ENCODE measurements at regions not wholly inside any gene's neighbourhood (a gene's known extent, or its start where the extent isn't known, plus 50 kb on each side); places are given as distances from the start of the nearest gene placed in this dataset.

DNA sequence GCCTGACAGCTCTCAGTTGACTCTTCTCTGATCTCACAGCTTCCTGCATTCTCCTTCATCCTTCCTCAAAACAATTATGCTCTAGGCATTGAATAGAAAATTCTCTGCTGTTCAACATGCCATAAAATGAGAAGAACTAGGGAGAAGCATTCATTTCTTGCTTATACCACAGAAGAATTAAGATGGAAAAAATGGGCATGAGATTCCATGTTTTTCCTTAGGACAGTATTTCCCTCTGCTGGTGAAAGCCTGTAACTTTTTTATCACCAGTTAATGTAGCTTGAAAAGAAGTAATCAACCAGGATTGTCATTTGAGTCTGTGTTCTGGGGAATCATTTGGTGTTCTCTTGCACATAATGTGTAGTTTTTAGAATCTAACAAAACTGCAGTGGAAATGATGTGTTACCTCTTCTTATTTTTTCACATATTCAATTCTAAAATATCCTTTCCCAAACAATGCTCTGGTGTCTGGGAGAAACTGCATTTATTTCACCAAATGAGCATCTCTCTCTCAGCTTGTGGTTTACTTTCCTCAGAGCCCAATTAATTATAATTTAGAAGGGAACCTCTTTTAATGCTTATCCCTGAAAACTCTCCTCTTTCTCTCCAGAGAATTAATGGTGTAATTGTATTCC, 92.8 kb upstream of the DCBLD2 start (continued):
- TF ChIP-seq PATZ1 (CRISPR knock-in tag; IDR thresholded peaks at IDR 0.05; ENCODE audit: borderline replicate concordance): no peak
- TF ChIP-seq ZNF565 (CRISPR knock-in tag; conservative IDR thresholded peaks at IDR 0.05; ENCODE audit: low read depth): no peak
- TF ChIP-seq RARB (CRISPR knock-in tag; IDR thresholded peaks at IDR 0.05): no peak
- no peak for TF ChIP-seq ZNF8 (CRISPR knock-in tag; IDR thresholded peaks at IDR 0.05)
- no peak for TF ChIP-seq ISL1 (CRISPR knock-in tag; IDR thresholded peaks at IDR 0.05)

DNA sequence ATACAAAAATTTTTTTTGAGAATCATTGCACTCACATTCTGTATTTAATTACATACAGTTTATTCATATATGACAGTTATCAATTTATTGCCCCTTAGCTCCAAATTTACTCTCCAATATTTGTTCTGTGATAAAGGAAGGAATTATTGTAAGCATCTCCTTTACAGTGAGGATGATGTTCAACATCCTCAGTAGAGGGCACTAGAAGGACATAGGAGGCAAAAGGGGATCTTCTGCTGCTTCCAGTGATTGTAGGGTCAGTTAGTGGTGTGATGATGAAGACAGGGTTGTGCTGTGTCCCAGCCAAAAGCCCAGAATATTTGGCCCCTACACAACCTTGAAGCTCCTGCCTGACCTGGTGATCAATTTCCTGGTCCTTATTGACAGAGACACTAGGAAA, 89.9 kb upstream of the DCBLD2 start:
- ATAC-seq: 0 out of 3 replicates have a peak, but pooled peaks have one; percentile 32
- TF ChIP-seq ZNF565 (CRISPR knock-in tag; conservative IDR thresholded peaks at IDR 0.05; ENCODE audit: low read depth): no peak
- TF ChIP-seq, protein P1, sequence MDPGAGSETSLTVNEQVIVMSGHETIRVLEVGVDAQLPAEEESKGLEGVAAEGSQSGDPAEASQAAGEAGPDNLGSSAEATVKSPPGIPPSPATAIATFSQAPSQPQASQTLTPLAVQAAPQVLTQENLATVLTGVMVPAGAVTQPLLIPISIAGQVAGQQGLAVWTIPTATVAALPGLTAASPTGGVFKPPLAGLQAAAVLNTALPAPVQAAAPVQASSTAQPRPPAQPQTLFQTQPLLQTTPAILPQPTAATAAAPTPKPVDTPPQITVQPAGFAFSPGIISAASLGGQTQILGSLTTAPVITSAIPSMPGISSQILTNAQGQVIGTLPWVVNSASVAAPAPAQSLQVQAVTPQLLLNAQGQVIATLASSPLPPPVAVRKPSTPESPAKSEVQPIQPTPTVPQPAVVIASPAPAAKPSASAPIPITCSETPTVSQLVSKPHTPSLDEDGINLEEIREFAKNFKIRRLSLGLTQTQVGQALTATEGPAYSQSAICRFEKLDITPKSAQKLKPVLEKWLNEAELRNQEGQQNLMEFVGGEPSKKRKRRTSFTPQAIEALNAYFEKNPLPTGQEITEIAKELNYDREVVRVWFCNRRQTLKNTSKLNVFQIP (CRISPR knock-in tag; IDR thresholded peaks at IDR 0.05; ENCODE audit: borderline replicate concordance, low read depth): no peak
- no peak for TF ChIP-seq BACH2 (CRISPR knock-in tag; IDR thresholded peaks at IDR 0.05; ENCODE audit: borderline replicate concordance)
- TF ChIP-seq, protein P2, sequence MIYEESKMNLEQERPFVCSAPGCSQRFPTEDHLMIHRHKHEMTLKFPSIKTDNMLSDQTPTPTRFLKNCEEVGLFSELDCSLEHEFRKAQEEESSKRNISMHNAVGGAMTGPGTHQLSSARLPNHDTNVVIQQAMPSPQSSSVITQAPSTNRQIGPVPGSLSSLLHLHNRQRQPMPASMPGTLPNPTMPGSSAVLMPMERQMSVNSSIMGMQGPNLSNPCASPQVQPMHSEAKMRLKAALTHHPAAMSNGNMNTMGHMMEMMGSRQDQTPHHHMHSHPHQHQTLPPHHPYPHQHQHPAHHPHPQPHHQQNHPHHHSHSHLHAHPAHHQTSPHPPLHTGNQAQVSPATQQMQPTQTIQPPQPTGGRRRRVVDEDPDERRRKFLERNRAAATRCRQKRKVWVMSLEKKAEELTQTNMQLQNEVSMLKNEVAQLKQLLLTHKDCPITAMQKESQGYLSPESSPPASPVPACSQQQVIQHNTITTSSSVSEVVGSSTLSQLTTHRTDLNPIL (CRISPR knock-in tag; IDR thresholded peaks at IDR 0.05; ENCODE audit: low read depth): no peak
- no peak for TF ChIP-seq CSRNP3 (CRISPR knock-in tag; IDR thresholded peaks at IDR 0.05)
- TF ChIP-seq PPARA (CRISPR knock-in tag; IDR thresholded peaks at IDR 0.05; ENCODE audit: borderline replicate concordance): no peak
- no peak for TF ChIP-seq ISL1 (CRISPR knock-in tag; IDR thresholded peaks at IDR 0.05)
- no peak for TF ChIP-seq PATZ1 (CRISPR knock-in tag; IDR thresholded peaks at IDR 0.05; ENCODE audit: borderline replicate concordance)
- no peak for TF ChIP-seq TCF4 (CRISPR knock-in tag; IDR thresholded peaks at IDR 0.05; ENCODE audit: borderline replicate concordance)
- TF ChIP-seq ZNF70 (CRISPR knock-in tag; IDR thresholded peaks at IDR 0.05): no peak
- TF ChIP-seq ZFP3 (CRISPR knock-in tag; IDR thresholded peaks at IDR 0.05): no peak
- no peak for TF ChIP-seq CSDC2 (CRISPR knock-in tag; IDR thresholded peaks at IDR 0.05)
- no peak for TF ChIP-seq ZNF8 (CRISPR knock-in tag; IDR thresholded peaks at IDR 0.05)
- no peak for TF ChIP-seq ZFP30 (CRISPR knock-in tag; IDR thresholded peaks at IDR 0.05)
- no peak for TF ChIP-seq TSHZ2 (CRISPR knock-in tag; IDR thresholded peaks at IDR 0.05)
- TF ChIP-seq ESRRG (CRISPR knock-in tag; IDR thresholded peaks at IDR 0.05): no peak

DNA sequence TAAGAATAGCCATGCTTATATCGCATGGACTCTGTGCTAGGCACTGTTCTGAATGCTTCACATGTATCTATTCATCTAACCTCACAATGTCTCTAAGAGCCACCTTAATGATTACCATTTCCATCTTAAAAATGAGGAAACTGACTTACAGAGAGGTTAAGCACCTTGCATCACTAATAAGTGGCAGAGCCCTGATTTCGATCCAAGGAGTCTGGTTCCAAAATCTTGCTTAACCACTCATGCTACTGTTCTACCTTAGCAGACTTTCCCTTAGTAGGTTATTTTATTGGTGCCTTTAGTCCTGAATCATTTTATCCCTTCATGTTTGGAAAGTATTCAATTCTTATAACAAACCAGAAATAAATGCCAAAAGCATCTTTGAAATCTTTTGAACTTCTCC, 89.2 kb upstream of the DCBLD2 start:
- ATAC-seq: no peak
- TF ChIP-seq ZFP3 (CRISPR knock-in tag; IDR thresholded peaks at IDR 0.05): no peak
- TF ChIP-seq RARB (CRISPR knock-in tag; IDR thresholded peaks at IDR 0.05): no peak
- no peak for TF ChIP-seq ZNF565 (CRISPR knock-in tag; conservative IDR thresholded peaks at IDR 0.05; ENCODE audit: low read depth)
- TF ChIP-seq CSDC2 (CRISPR knock-in tag; IDR thresholded peaks at IDR 0.05): no peak
- TF ChIP-seq ZNF8 (CRISPR knock-in tag; IDR thresholded peaks at IDR 0.05): no peak
- TF ChIP-seq, protein P2 (CRISPR knock-in tag; IDR thresholded peaks at IDR 0.05; ENCODE audit: low read depth): no peak
- TF ChIP-seq GLIS3 (CRISPR knock-in tag; IDR thresholded peaks at IDR 0.05): no peak
- TF ChIP-seq TSHZ2 (CRISPR knock-in tag; IDR thresholded peaks at IDR 0.05): no peak
- no peak for TF ChIP-seq ZNF70 (CRISPR knock-in tag; IDR thresholded peaks at IDR 0.05)
- no peak for TF ChIP-seq BACH2 (CRISPR knock-in tag; IDR thresholded peaks at IDR 0.05; ENCODE audit: borderline replicate concordance)
- no peak for TF ChIP-seq CSRNP3 (CRISPR knock-in tag; IDR thresholded peaks at IDR 0.05)

Data from SK-N-SH treated with all-trans-retinoic acid at 6 μM for 48 hours (cell line).